ENCODE measurements at regions not wholly inside any gene's neighbourhood (a gene's known extent, or its start where the extent isn't known, plus 50 kb on each side); places are given as distances from the start of the nearest gene placed in this dataset.

- TF ChIP-seq POLR2A (IDR thresholded peaks at IDR 0.05) = no peak
- no peak for TF ChIP-seq CTCF (IDR thresholded peaks at IDR 0.05)
Measured at GRCh38 chr16:22728167-22728836, 85.7 kb upstream of the HS3ST2 start.

Data from right lobe of liver (tissue), 4 donors.